Keratinocyte (primary cell): ENCODE measurements at regions not wholly inside any gene's neighbourhood (a gene's known extent, or its start where the extent isn't known, plus 50 kb on each side); places are given as distances from the start of the nearest gene placed in this dataset.

ENCODE experiments used
- CTCF ChIP-seq, 3 experiments: IDR thresholded peaks in 1 of 3; conservative IDR thresholded peaks in 1 of 3; optimal IDR thresholded peaks in 1 of 3; 2 replicates in 2 of 3; 3 replicates in 1 of 3; pipeline versions ENCODE3 to v1.5.1; 2011; ENCODE audit warnings: low read length in 3 of 3, mild to moderate bottlenecking in 3 of 3, moderate library complexity in 2 of 3, control low read depth in 1 of 3, inconsistent platforms in 1 of 3; ENCODE audit not compliant: insufficient read depth in 2 of 3; ENCODE audit errors: extremely low read depth in 1 of 3
- EZH2 ChIP-seq: IDR thresholded peaks from one replicate; pipeline ENCODE4 v1.6.1; 2012; ENCODE audit warnings: inconsistent platforms, mild to moderate bottlenecking, low read length, moderate library complexity

GRCh38 chr3:139827833-139828232, 107.2 kb upstream of the CLSTN2 start:
- TF ChIP-seq EZH2 (no peak), CTCF (optimal IDR thresholded peaks at IDR 0.05 in 1 of 3, IDR thresholded peaks at IDR 0.05 in 1 of 3, conservative IDR thresholded peaks at IDR 0.05 in 1 of 3; ENCODE audit: extremely low read depth in 1 of 3, insufficient read depth in 2 of 3, low read length in 3 of 3) (no peak)
